HCT116 (cell line): ENCODE measurements at regions not wholly inside any gene's neighbourhood (a gene's known extent, or its start where the extent isn't known, plus 50 kb on each side); places are given as distances from the start of the nearest gene placed in this dataset.

Source experiments
- ATAC-seq: fragments of 200-7000 bp; cut with Tn5 transposase; 2 replicates; pipeline ENCODE4 v1.9.1; 2020; ENCODE audit warnings: mild to moderate bottlenecking, moderate library complexity
- BruUV-seq: library from RNA; stranded (reverse); fragments of 400-500 nt; replicated peaks from 2 replicates; lab custom pipeline; 2021; lab: Mats Ljungman, UMichigan
- CTCF ChIA-PET: fragments of 300-600 bp; sonication (Branson Sonifier 250); formaldehyde crosslinking; loops from one replicate; lab custom pipeline; 2021; ENCODE audit warnings: antibody characterized with exemption; lab: Charles Lee
- POLR2A ChIA-PET: fragments of 300-600, 350-600 bp; sonication (Branson Sonifier 250); formaldehyde crosslinking; loops from one replicate; lab custom pipeline; 2021; ENCODE audit warnings: antibody characterized with exemption; lab: Charles Lee
- RAD21 ChIA-PET, 2 experiments: fragments of 300-600 bp; sonication (Branson Sonifier 250); formaldehyde crosslinking; loops; one replicate each; lab custom pipeline; 2023; ENCODE audit warnings: low total read pairs in 2 of 2; ENCODE audit not compliant: uncharacterized antibody in 2 of 2, unreplicated experiment in 2 of 2, low non-redundant PET in 1 of 2; lab: Charles Lee
- DNase-seq: peaks from one replicate; pipeline ENCODE4 v3.0.0-alpha.2; 2010; ENCODE audit warnings: low read depth, low spot score
- H2AFZ ChIP-seq: fragments of 200-600 bp; shearing (Covaris generic), sonication (generic); 2 replicates; pipeline ENCODE4 v1.6.1; 2017; ENCODE audit warnings: low read depth, mixed run types, mixed read lengths, antibody characterized with exemption, low read length; ENCODE audit not compliant: poor library complexity, severe bottlenecking
- H3K27ac ChIP-seq: 2 replicates; pipeline ENCODE4 v1.5.1; 2012; ENCODE audit warnings: low read depth, low read length
- H3K27me3 ChIP-seq: fragments of 200-600 bp; sonication (generic); 2 replicates; pipeline ENCODE4 v1.6.1; 2016; ENCODE audit warnings: mixed run types, low read length, mixed read lengths; ENCODE audit not compliant: insufficient read depth
- H3K36me3 ChIP-seq, 2 experiments: fragments of 200-500 bp in 1 of 2; fragments of 200-600 bp in 1 of 2; sonication (Bioruptor generic) in 1 of 2; sonication (generic) in 1 of 2; 2 replicates each; pipeline versions ENCODE4 v1.5.1 to v1.6.1; 2014 to 2016; ENCODE audit warnings: low read length in 2 of 2, inconsistent platforms in 1 of 2, mixed read lengths in 1 of 2, mixed run types in 1 of 2; ENCODE audit not compliant: insufficient read depth in 2 of 2, control insufficient read depth in 1 of 2
- H3K4me1 ChIP-seq, 2 experiments: fragments of 200-600 bp in 1 of 2; sonication (generic) in 1 of 2; 2 replicates each; pipeline versions ENCODE4 v1.5.1 to v1.6.1; 2012 to 2017; ENCODE audit warnings: low read length in 2 of 2, inconsistent platforms in 1 of 2, mild to moderate bottlenecking in 1 of 2, mixed read lengths in 1 of 2, mixed run types in 1 of 2, moderate library complexity in 1 of 2; ENCODE audit not compliant: insufficient read depth in 2 of 2, control insufficient read depth in 1 of 2
- H3K4me2 ChIP-seq: fragments of 200-600 bp; sonication (generic); 2 replicates; pipeline ENCODE4 v1.6.1; 2017; ENCODE audit warnings: mixed run types, low read length, mixed read lengths
- H3K4me3 ChIP-seq, 2 experiments: fragments of 200-600 bp in 1 of 2; sonication (generic) in 1 of 2; replicated peaks in 1 of 2; 2 replicates each; pipeline ENCODE4 v1.5.1; 2011 to 2016; ENCODE audit warnings: low read length in 2 of 2, control low read depth in 1 of 2, low read depth in 1 of 2, mild to moderate bottlenecking in 1 of 2, mixed read lengths in 1 of 2, mixed run types in 1 of 2
- H3K79me2 ChIP-seq: fragments of 200-600 bp; sonication (generic); 2 replicates; pipeline ENCODE4 v1.6.1; 2017; ENCODE audit warnings: mild to moderate bottlenecking, mixed run types, low read length, moderate library complexity, mixed read lengths; ENCODE audit not compliant: insufficient read depth
- H3K9ac ChIP-seq: fragments of 200-600 bp; sonication (generic); 2 replicates; pipeline ENCODE4 v1.6.1; 2016; ENCODE audit warnings: low read length, mixed read lengths
- H3K9me2 ChIP-seq: fragments of 200-600 bp; sonication (generic), shearing (Covaris generic); 2 replicates; pipeline ENCODE4 v1.6.1; 2017; ENCODE audit warnings: mixed run types, mild to moderate bottlenecking, moderate library complexity; ENCODE audit not compliant: insufficient read depth
- H3K9me3 ChIP-seq, 2 experiments: fragments of 200-500 bp in 1 of 2; fragments of 200-600 bp in 1 of 2; sonication (Bioruptor generic) in 1 of 2; sonication (generic) in 1 of 2; 2 replicates each; pipeline ENCODE4 v1.6.1; 2014 to 2017; ENCODE audit warnings: low read length in 2 of 2, mixed read lengths in 2 of 2, inconsistent platforms in 1 of 2, low read depth in 1 of 2, mild to moderate bottlenecking in 1 of 2, mixed run types in 1 of 2, moderate library complexity in 1 of 2; ENCODE audit not compliant: control insufficient read depth in 1 of 2, insufficient read depth in 1 of 2
- H4K20me1 ChIP-seq: fragments of 200-600 bp; sonication (generic), shearing (Covaris generic); 2 replicates; pipeline ENCODE4 v1.6.1; 2017; ENCODE audit warnings: mixed run types, mild to moderate bottlenecking, moderate library complexity; ENCODE audit not compliant: insufficient read depth
- ATF3 ChIP-seq: IDR thresholded peaks from 2 replicates; pipeline ENCODE4 v1.6.1; 2012
- CBX3 ChIP-seq: IDR thresholded peaks from 2 replicates; pipeline ENCODE4 v1.6.1; 2012; ENCODE audit warnings: low read depth
- CEBPB ChIP-seq: IDR thresholded peaks from 2 replicates; pipeline ENCODE4 v1.6.1; 2012; ENCODE audit warnings: low read depth
- ELF1 ChIP-seq: IDR thresholded peaks from 2 replicates; pipeline ENCODE4 v1.6.1; 2012; ENCODE audit warnings: low read depth, borderline replicate concordance
- EZH2phosphoT487 ChIP-seq: fragments of 200-600 bp; IDR thresholded peaks from 2 replicates; pipeline ENCODE4 v1.6.1; 2018; ENCODE audit warnings: antibody characterized with exemption, borderline replicate concordance
- FOSL1 ChIP-seq: IDR thresholded peaks from 2 replicates; pipeline ENCODE4 v1.6.1; 2012; ENCODE audit warnings: low read depth
- POLR2AphosphoS5 ChIP-seq: IDR thresholded peaks from 2 replicates; pipeline ENCODE4 v1.6.1; 2011; ENCODE audit warnings: mild to moderate bottlenecking, low read depth, low read length, moderate library complexity
- RAD21 ChIP-seq: IDR thresholded peaks from 2 replicates; pipeline ENCODE4 v1.6.1; 2012; ENCODE audit warnings: low read depth, mild to moderate bottlenecking
- REST ChIP-seq: IDR thresholded peaks from 2 replicates; pipeline ENCODE4 v1.6.1; 2012; ENCODE audit warnings: low read depth
- SP1 ChIP-seq: IDR thresholded peaks from 2 replicates; pipeline ENCODE4 v1.6.1; 2012; ENCODE audit warnings: low read depth
- SRF ChIP-seq: IDR thresholded peaks from 2 replicates; pipeline ENCODE4 v1.6.1; 2012; ENCODE audit warnings: low read depth
- TCF7L2 ChIP-seq: IDR thresholded peaks from 2 replicates; pipeline ENCODE4 v1.7.0; 2011; ENCODE audit warnings: borderline replicate concordance, inconsistent platforms; ENCODE audit not compliant: insufficient read depth, insufficient read length; ENCODE audit errors: extremely low read depth
- ZBTB33 ChIP-seq: IDR thresholded peaks from 2 replicates; pipeline ENCODE4 v1.6.1; 2011; ENCODE audit warnings: mild to moderate bottlenecking, low read length, moderate library complexity; ENCODE audit not compliant: insufficient replicate concordance; ENCODE audit errors: extremely low read depth
- ZFX ChIP-seq: fragments of 450-650 bp; IDR thresholded peaks from 2 replicates; pipeline ENCODE4 v1.6.1; 2017
- intact Hi-C: fragments of 100-400 bp; cut with micrococcal nuclease; formaldehyde crosslinking; loops from 2 replicates; pipeline ENCODE4 v1.10.0; 2022

GRCh38 chr17:77725846-77726245 lies 232.7 kb upstream of the TNRC6C start:
- Histone ChIP-seq H3K4me1 (no peaks in the 10 kb centered on the region), H4K20me1 (no peaks in the 10 kb centered on the region), H3K79me2 (no peaks in the 10 kb centered on the region), H3K4me3 (no peak overlapping the region), H3K9me2 (no peaks in the 10 kb centered on the region)
- no peak for ATAC-seq
- no peak for DNase-seq
- TF ChIP-seq TCF7L2 = no peak
- no peak for TF ChIP-seq POLR2AphosphoS5
- no peak for TF ChIP-seq SP1
- no peak for TF ChIP-seq FOSL1
- TF ChIP-seq RAD21 = no peak
- no peak for TF ChIP-seq ELF1
- no peak for TF ChIP-seq REST
- TF ChIP-seq EZH2phosphoT487 = no peak
- no peak for TF ChIP-seq ATF3
- no peak for TF ChIP-seq CEBPB
- TF ChIP-seq ZFX = no peak
- no peak for TF ChIP-seq SRF
- no peak for TF ChIP-seq CBX3
- TF ChIP-seq ZBTB33 = no peak
- TF ChIP-seq, all 23 proteins: peak for 0
- ChIA-PET CTCF (no interaction called here), POLR2A (no interaction called here), RAD21 (no interaction called here)
- H3K27ac ChIP-seq = no peak overlapping the region
- intact Hi-C loops = no loop called here
- no peaks in the 10 kb centered on the region for H3K9me3 ChIP-seq
- no peak overlapping the region for H3K9ac ChIP-seq
- no peaks in the 10 kb centered on the region for H3K36me3 ChIP-seq
- H3K4me2 ChIP-seq = no peak overlapping the region
- no TSS peak for BruUV-seq
- H2AFZ ChIP-seq = no peak overlapping the region
- peaks cover 9% of the 10 kb centered on the region; the same call in 1 of the 2 replicates for H3K27me3 ChIP-seq
